ENCODE measurements at regions not wholly inside any gene's neighbourhood (a gene's known extent, or its start where the extent isn't known, plus 50 kb on each side); places are given as distances from the start of the nearest gene placed in this dataset.

DNA sequence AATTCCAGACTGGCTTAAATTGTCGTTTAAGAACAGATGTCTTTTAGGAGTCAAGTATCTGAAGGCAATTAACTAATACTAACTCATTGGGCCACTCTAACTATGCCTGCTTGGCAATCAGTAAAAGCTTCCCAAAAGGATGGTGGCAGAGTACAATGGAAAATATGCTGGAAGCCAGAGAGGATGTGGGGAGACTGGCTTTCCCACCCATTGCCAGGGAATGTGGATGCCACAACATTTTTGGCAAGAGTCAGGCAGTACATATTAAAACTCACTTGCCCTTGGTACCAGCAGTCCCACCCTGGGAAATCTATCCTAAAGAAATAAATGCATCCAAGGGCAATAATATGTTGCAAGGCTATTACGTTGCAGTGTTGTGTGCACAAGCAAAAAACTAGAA is 74.0 kb upstream of the FZD7 start:
- TF ChIP-seq POLR2AphosphoS5 (IDR thresholded peaks at IDR 0.05) (no peak), EP300 (IDR thresholded peaks at IDR 0.05) (no peak), POLR2A (IDR thresholded peaks at IDR 0.05) (no peak)
- TF ChIP-seq, protein P1, sequence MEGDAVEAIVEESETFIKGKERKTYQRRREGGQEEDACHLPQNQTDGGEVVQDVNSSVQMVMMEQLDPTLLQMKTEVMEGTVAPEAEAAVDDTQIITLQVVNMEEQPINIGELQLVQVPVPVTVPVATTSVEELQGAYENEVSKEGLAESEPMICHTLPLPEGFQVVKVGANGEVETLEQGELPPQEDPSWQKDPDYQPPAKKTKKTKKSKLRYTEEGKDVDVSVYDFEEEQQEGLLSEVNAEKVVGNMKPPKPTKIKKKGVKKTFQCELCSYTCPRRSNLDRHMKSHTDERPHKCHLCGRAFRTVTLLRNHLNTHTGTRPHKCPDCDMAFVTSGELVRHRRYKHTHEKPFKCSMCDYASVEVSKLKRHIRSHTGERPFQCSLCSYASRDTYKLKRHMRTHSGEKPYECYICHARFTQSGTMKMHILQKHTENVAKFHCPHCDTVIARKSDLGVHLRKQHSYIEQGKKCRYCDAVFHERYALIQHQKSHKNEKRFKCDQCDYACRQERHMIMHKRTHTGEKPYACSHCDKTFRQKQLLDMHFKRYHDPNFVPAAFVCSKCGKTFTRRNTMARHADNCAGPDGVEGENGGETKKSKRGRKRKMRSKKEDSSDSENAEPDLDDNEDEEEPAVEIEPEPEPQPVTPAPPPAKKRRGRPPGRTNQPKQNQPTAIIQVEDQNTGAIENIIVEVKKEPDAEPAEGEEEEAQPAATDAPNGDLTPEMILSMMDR (IDR thresholded peaks at IDR 0.05): no peak
